ENCODE measurements at regions not wholly inside any gene's neighbourhood (a gene's known extent, or its start where the extent isn't known, plus 50 kb on each side); places are given as distances from the start of the nearest gene placed in this dataset.

- TF ChIP-seq ARNTL (CRISPR knock-in tag; IDR thresholded peaks at IDR 0.05; ENCODE audit: borderline replicate concordance, low read depth) (no peak), SNAI2 (CRISPR knock-in tag; IDR thresholded peaks at IDR 0.05) (no peak), GLIS3 (CRISPR knock-in tag; IDR thresholded peaks at IDR 0.05) (no peak)
- no peak for ATAC-seq
Measured at GRCh38 chr1:38201431-38201830, 154.8 kb upstream of the POU3F1 start.

GRCh38 chr1:38198621-38199020 is 152.0 kb upstream of the POU3F1 start:
- ATAC-seq = no peak
- no peak for TF ChIP-seq ARNTL (CRISPR knock-in tag; IDR thresholded peaks at IDR 0.05; ENCODE audit: borderline replicate concordance, low read depth)
- no peak for TF ChIP-seq POU6F1 (CRISPR knock-in tag; IDR thresholded peaks at IDR 0.05; ENCODE audit: borderline replicate concordance, low read depth)
- TF ChIP-seq BACH2 (CRISPR knock-in tag; IDR thresholded peaks at IDR 0.05; ENCODE audit: borderline replicate concordance) = no peak
- no peak for TF ChIP-seq ESRRG (CRISPR knock-in tag; IDR thresholded peaks at IDR 0.05)
- no peak for TF ChIP-seq ZC3H10 (CRISPR knock-in tag; IDR thresholded peaks at IDR 0.05)
- TF ChIP-seq, protein P1, sequence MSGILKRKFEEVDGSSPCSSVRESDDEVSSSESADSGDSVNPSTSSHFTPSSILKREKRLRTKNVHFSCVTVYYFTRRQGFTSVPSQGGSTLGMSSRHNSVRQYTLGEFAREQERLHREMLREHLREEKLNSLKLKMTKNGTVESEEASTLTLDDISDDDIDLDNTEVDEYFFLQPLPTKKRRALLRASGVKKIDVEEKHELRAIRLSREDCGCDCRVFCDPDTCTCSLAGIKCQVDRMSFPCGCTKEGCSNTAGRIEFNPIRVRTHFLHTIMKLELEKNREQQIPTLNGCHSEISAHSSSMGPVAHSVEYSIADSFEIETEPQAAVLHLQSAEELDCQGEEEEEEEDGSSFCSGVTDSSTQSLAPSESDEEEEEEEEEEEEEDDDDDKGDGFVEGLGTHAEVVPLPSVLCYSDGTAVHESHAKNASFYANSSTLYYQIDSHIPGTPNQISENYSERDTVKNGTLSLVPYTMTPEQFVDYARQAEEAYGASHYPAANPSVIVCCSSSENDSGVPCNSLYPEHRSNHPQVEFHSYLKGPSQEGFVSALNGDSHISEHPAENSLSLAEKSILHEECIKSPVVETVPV (CRISPR knock-in tag; IDR thresholded peaks at IDR 0.05) = no peak
- no peak for TF ChIP-seq OSR1 (CRISPR knock-in tag; IDR thresholded peaks at IDR 0.05)
- no peak for TF ChIP-seq ZNF70 (CRISPR knock-in tag; IDR thresholded peaks at IDR 0.05)
- TF ChIP-seq GLIS3 (CRISPR knock-in tag; IDR thresholded peaks at IDR 0.05) = no peak
- no peak for TF ChIP-seq TCF4 (CRISPR knock-in tag; IDR thresholded peaks at IDR 0.05; ENCODE audit: borderline replicate concordance)

GRCh38 chr1:38198099-38198498 is 151.5 kb upstream of the POU3F1 start:
- ATAC-seq = no peak
- no peak for TF ChIP-seq ZNF8 (CRISPR knock-in tag; IDR thresholded peaks at IDR 0.05)

DNA sequence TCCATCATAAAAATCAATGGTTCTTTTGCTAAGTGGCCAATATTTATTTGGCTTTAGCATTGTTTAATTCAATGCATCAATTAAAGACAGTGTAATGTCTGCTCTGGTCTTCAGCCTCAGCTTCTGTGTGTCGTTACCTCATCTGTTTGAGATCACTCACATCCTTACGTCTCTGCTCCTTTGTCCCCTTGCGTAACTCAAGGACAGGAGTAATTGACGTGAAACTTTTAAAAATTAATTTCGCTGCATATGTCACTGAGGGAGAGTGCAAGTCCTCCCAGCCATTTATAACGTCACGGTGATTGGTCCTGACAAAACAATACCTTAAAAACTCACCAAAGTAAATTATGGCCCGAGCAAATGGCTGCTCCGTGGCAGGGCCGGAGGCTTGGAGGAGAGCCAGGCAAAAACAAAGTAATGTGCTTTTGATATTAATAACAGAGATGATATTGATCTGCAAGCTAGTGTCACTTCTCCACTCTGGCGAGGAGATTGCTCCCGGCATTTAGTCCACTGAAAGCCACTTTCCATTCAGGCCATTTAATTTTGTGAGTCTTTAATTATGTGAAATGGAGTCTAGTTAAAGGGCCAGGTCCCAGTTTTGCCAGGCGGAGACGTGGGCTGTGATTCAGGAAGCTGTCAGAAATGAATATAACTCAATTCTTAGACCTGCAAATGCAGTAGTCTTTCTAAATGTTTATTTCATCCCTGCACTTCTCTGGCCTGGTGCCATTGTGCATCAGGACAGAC is 150.9 kb upstream of the POU3F1 start:
- no peak for TF ChIP-seq ZNF70 (CRISPR knock-in tag; IDR thresholded peaks at IDR 0.05)
- TF ChIP-seq, protein P2, sequence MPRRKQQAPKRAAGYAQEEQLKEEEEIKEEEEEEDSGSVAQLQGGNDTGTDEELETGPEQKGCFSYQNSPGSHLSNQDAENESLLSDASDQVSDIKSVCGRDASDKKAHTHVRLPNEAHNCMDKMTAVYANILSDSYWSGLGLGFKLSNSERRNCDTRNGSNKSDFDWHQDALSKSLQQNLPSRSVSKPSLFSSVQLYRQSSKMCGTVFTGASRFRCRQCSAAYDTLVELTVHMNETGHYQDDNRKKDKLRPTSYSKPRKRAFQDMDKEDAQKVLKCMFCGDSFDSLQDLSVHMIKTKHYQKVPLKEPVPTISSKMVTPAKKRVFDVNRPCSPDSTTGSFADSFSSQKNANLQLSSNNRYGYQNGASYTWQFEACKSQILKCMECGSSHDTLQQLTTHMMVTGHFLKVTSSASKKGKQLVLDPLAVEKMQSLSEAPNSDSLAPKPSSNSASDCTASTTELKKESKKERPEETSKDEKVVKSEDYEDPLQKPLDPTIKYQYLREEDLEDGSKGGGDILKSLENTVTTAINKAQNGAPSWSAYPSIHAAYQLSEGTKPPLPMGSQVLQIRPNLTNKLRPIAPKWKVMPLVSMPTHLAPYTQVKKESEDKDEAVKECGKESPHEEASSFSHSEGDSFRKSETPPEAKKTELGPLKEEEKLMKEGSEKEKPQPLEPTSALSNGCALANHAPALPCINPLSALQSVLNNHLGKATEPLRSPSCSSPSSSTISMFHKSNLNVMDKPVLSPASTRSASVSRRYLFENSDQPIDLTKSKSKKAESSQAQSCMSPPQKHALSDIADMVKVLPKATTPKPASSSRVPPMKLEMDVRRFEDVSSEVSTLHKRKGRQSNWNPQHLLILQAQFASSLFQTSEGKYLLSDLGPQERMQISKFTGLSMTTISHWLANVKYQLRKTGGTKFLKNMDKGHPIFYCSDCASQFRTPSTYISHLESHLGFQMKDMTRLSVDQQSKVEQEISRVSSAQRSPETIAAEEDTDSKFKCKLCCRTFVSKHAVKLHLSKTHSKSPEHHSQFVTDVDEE (CRISPR knock-in tag; IDR thresholded peaks at IDR 0.05) = no peak
- TF ChIP-seq POU6F1 (CRISPR knock-in tag; IDR thresholded peaks at IDR 0.05; ENCODE audit: borderline replicate concordance, low read depth) = no peak

DNA sequence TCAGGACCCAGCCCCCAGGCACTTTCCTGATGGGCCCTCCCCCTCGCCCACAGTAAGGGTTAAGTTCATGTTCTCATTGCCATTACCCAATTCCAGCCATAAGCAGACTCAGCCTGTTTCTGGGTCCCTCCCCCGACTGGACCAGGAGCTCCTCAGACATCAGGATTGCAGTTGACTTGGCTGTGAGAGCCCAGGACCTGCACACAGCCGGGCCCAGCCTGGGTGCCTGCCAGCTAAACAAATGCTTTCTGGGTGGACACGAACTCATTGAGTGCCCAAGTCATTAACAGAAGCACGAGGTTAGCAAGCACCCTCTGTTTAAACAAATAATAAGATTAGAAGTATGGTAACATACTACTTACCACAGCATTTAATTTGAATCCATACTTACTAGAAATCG is 147.9 kb upstream of the POU3F1 start:
- no peak for ATAC-seq
- TF ChIP-seq ISL1 (CRISPR knock-in tag; IDR thresholded peaks at IDR 0.05) (no peak), OSR1 (CRISPR knock-in tag; IDR thresholded peaks at IDR 0.05) (no peak), ESRRG (CRISPR knock-in tag; IDR thresholded peaks at IDR 0.05) (no peak), TOX (CRISPR knock-in tag; IDR thresholded peaks at IDR 0.05; ENCODE audit: borderline replicate concordance) (no peak), RARB (CRISPR knock-in tag; IDR thresholded peaks at IDR 0.05) (no peak), PATZ1 (CRISPR knock-in tag; IDR thresholded peaks at IDR 0.05; ENCODE audit: borderline replicate concordance) (no peak), CSDC2 (CRISPR knock-in tag; IDR thresholded peaks at IDR 0.05) (no peak), BACH2 (CRISPR knock-in tag; IDR thresholded peaks at IDR 0.05; ENCODE audit: borderline replicate concordance) (no peak), SNAI2 (CRISPR knock-in tag; IDR thresholded peaks at IDR 0.05) (no peak), ZFP30 (CRISPR knock-in tag; IDR thresholded peaks at IDR 0.05) (no peak), TCF4 (CRISPR knock-in tag; IDR thresholded peaks at IDR 0.05; ENCODE audit: borderline replicate concordance) (no peak)
- TF ChIP-seq, protein P2 (CRISPR knock-in tag; IDR thresholded peaks at IDR 0.05) = no peak
- TF ChIP-seq, protein P1 (CRISPR knock-in tag; IDR thresholded peaks at IDR 0.05) = no peak

More for the DNA sequence above, 150.9 kb upstream of the POU3F1 start:
- no peak; the same call in 1 of the 3 replicates for ATAC-seq

All from SK-N-SH treated with all-trans-retinoic acid at 6 μM for 48 hours (cell line).